Kidney (tissue), 13 donors: ENCODE measurements at regions not wholly inside any gene's neighbourhood (a gene's known extent, or its start where the extent isn't known, plus 50 kb on each side); places are given as distances from the start of the nearest gene placed in this dataset.

Source experiments
- DNase-seq, 5 donors: peaks; one replicate each; pipeline ENCODE4 v3.0.0-alpha.2; 2013 to 2020
- FAIRE-seq: peaks from 2 replicates; lab custom pipeline; 2012; peaks lifted over from hg19 to GRCh38; lab: Jason Lieb, UNC
- H3K27ac ChIP-seq, 2 donors: one replicate each; pipeline ENCODE4 v1.7.0; 2013; ENCODE audit warnings: low read depth in 2 of 2, low read length in 2 of 2, inconsistent platforms in 1 of 2
- H3K27me3 ChIP-seq: one replicate; pipeline ENCODE4 v1.7.1; 2013; ENCODE audit warnings: low read length, inconsistent platforms; ENCODE audit not compliant: control insufficient read depth, insufficient read depth
- H3K36me3 ChIP-seq, 3 donors: one replicate each; pipeline versions ENCODE4 v1.7.0 to v1.7.1; 2013; ENCODE audit warnings: low read length in 3 of 3, control low read depth in 1 of 3, inconsistent platforms in 1 of 3; ENCODE audit not compliant: insufficient read depth in 3 of 3, control insufficient read depth in 2 of 3
- H3K4me1 ChIP-seq, 3 donors: one replicate each; pipeline versions ENCODE4 v1.7.0 to v1.7.1; 2013; ENCODE audit warnings: low read length in 3 of 3, inconsistent platforms in 1 of 3, low read depth in 1 of 3; ENCODE audit not compliant: control insufficient read depth in 2 of 3, insufficient read depth in 2 of 3
- H3K4me3 ChIP-seq, 3 donors: one replicate each; pipeline versions ENCODE4 v1.7.0 to v1.8.1; 2013; ENCODE audit warnings: low read length in 3 of 3, control low read depth in 1 of 3, inconsistent platforms in 1 of 3
- H3K9ac ChIP-seq, 3 donors: one replicate each; pipeline versions ENCODE4 v1.7.0 to v1.7.1; 2013; ENCODE audit warnings: low read length in 3 of 3, control low read depth in 1 of 3, inconsistent platforms in 1 of 3
- H3K9me3 ChIP-seq, 3 donors: one replicate each; pipeline versions ENCODE4 v1.7.0 to v1.7.1; 2013; ENCODE audit warnings: low read length in 3 of 3, control low read depth in 1 of 3, inconsistent platforms in 1 of 3; ENCODE audit not compliant: control insufficient read depth in 2 of 3, insufficient read depth in 1 of 3
- CTCF ChIP-seq: IDR thresholded peaks from 3 replicates; pipeline ENCODE4 v1.5.1; 2012; ENCODE audit warnings: mild to moderate bottlenecking, moderate library complexity, borderline replicate concordance; ENCODE audit not compliant: insufficient read depth; ENCODE audit errors: extremely low read depth
- intact Hi-C: fragments of 100-400 bp; cut with DNase I; formaldehyde crosslinking; loops from one replicate; pipeline ENCODE4 v1.11.1; 2022
- donor health status: control.
- donor health status: control.
- donor health status: control.
- donor health status: control.
- donor health status: control.
- donor health status: DM: yes; HTN: yes; CAD: no.
- donor health status: Normal renal cell carcinoma (clear cell type).

GRCh38 chr9:80117031-80117430 lies 545.3 kb downstream of the TLE4 start:
- DNase-seq (no peak), FAIRE-seq (no peak)
- H3K4me3 ChIP-seq, result no peak overlapping the region
- H3K27me3 ChIP-seq, result no peaks in the 10 kb centered on the region
- H3K9ac ChIP-seq, result no peak overlapping the region
- TF ChIP-seq CTCF, result no peak
- H3K4me1 ChIP-seq, result no peaks in the 10 kb centered on the region
- intact Hi-C loops, result no loop called here
- no peak overlapping the region for H3K27ac ChIP-seq
- H3K9me3 ChIP-seq, result peaks cover 0 to 9% (median 0%) of the 10 kb centered on the region in 3 donors
- H3K36me3 ChIP-seq, result no peaks in the 10 kb centered on the region

DNA sequence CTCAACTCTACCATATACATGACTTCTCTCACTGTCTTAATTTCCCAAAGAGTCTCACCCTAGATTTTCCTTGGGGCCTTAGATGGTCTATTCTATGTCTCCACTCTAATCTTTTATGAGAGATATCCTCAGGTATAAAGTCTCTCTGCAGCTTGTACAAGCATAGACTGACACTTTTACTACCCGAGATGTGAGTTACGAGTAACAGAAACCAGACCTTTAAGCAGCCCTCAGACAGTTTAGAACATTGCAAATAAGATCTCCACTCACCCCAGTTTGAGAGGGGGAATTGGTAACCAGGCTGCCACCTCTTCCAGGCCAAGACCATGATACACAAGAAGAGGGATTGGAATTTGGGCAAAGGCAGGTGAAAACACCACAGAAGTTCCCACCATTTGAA lies 542.5 kb downstream of the TLE4 start:
- Histone ChIP-seq H3K27ac (no peak overlapping the region), H3K9me3 (peaks cover 0 to 9% (median 0%) of the 10 kb centered on the region in 3 donors), H3K4me1 (no peaks in the 10 kb centered on the region), H3K36me3 (no peaks in the 10 kb centered on the region), H3K4me3 (no peak overlapping the region), H3K27me3 (no peaks in the 10 kb centered on the region), H3K9ac (no peak overlapping the region)
- FAIRE-seq (no peak), DNase-seq (no peak)
- intact Hi-C loops, result no loop called here
- TF ChIP-seq CTCF, result no peak

- Histone ChIP-seq H3K36me3 (no peaks in the 10 kb centered on the region), H3K9ac (no peak overlapping the region), H3K4me3 (no peak overlapping the region), H3K27ac (no peak overlapping the region), H3K4me1 (no peaks in the 10 kb centered on the region), H3K9me3 (peaks cover 0 to 2% (median 0%) of the 10 kb centered on the region in 3 donors), H3K27me3 (no peaks in the 10 kb centered on the region)
- no peak for DNase-seq
- TF ChIP-seq CTCF, result no peak
- intact Hi-C loops, result no loop called here
- no peak for FAIRE-seq
These were observed 536.3 kb downstream of the TLE4 start for GRCh38 chr9:80107931-80108660.

- intact Hi-C loops, result no loop called here
- Histone ChIP-seq H3K36me3 (no peaks in the 10 kb centered on the region), H3K9me3 (no peaks in the 10 kb centered on the region), H3K27me3 (no peaks in the 10 kb centered on the region), H3K4me3 (no peak overlapping the region), H3K4me1 (no peaks in the 10 kb centered on the region), H3K9ac (no peak overlapping the region), H3K27ac (no peak overlapping the region)
- TF ChIP-seq CTCF, result no peak
- DNase-seq (no peak), FAIRE-seq (no peak)
These were observed 525.7 kb downstream of the TLE4 start for GRCh38 chr9:80097476-80097875.
